HAP-1 (cell line): ENCODE measurements at regions not wholly inside any gene's neighbourhood (a gene's known extent, or its start where the extent isn't known, plus 50 kb on each side); places are given as distances from the start of the nearest gene placed in this dataset.
A peak's percentile ranks its signal among the peaks of the same experiment; 100 is the strongest.
"Not testable (repeated sequence)": the region's sequence is repeated elsewhere in the genome, so short reads cannot be mapped to it uniquely, and the experiment has no call there.

Experiments
- DNase-seq, 2 experiments: peaks; one replicate each; pipeline ENCODE4 v3.0.0-alpha.2; 2016 to 2020; ENCODE audit warnings: low spot score in 2 of 2
- H3K27me3 ChIP-seq: fragments of 250-450 bp; sonication (Bioruptor Pico); 2 replicates; pipeline ENCODE4 v1.5.1; 2020; ENCODE audit warnings: low read depth, mild to moderate bottlenecking, moderate library complexity
- H3K36me3 ChIP-seq: fragments of 250-450 bp; sonication (Bioruptor Pico); replicated peaks from 2 replicates; pipeline ENCODE4 v1.5.1; 2020; ENCODE audit warnings: mild to moderate bottlenecking
- H3K4me1 ChIP-seq: fragments of 250-450 bp; sonication (Bioruptor Pico); 2 replicates; pipeline ENCODE4 v1.5.1; 2020; ENCODE audit warnings: mild to moderate bottlenecking
- H3K4me3 ChIP-seq: fragments of 250-450 bp; sonication (Bioruptor Pico); 2 replicates; pipeline ENCODE4 v1.5.1; 2020; ENCODE audit warnings: mild to moderate bottlenecking, moderate library complexity
- H3K9me3 ChIP-seq: fragments of 250-450 bp; sonication (Bioruptor Pico); 2 replicates; pipeline ENCODE4 v1.5.1; 2020; ENCODE audit warnings: mild to moderate bottlenecking, moderate library complexity
- in situ Hi-C: fragments of 300-500 bp; cut with MboI; formaldehyde crosslinking; loops from 3 replicates; pipeline ENCODE4 v1.14.3; 2020; ENCODE audit warnings: low sequenced_read_pairs, inconsistent platforms, mixed read lengths

DNA sequence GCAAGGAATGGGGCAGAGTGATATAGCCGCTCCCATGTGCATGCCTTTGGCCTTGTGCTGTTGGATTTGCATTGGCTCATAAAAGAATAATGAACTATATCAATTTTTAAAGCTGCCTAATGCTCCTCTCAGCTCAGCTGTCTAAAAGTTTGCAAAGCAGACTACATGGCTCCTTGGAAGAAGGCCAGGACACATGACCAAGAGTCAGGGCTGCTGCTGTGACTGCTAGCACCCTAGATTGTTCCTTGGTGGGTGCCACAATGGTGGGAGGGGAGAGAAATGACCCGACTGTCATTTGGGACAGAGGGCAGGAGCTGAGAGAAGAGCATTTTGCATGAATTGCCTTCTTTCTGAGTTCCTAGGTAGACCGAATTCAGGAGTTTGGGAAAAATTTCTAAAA lies 307.9 kb downstream of the PDCD6IP start:
- no peak for DNase-seq
- Histone ChIP-seq H3K27me3 (peaks cover 8% of the 10 kb centered on the region; the same call in 1 of the 2 replicates), H3K4me1 (no peaks in the 10 kb centered on the region), H3K4me3 (no peak overlapping the region), H3K36me3 (no peaks in the 10 kb centered on the region), H3K9me3 (no peaks in the 10 kb centered on the region)
- in situ Hi-C loops = no loop called here

DNA sequence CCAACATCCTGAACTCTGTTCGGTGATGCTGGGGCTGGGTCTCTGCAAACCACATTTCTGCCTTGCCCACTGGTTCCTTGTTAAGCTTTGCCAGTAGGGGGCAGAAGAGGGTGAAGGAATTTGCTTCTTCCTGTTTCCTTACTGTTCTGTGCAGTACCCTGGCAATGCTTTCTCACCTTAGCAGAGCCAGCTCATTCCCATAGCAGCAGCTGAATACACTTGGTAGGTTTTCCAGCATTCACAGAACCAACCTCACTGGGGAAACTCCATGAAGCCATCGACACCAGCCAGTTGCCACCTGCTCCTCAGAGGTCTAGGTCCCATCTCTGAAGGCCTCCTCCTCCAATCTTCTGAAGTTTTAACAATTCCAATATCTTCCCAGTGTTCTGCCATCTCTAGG lies 308.4 kb downstream of the PDCD6IP start:
- H3K4me3 ChIP-seq = no peak overlapping the region
- peak; percentile 17 to 65 for DNase-seq
- no peaks in the 10 kb centered on the region for H3K4me1 ChIP-seq
- no peaks in the 10 kb centered on the region for H3K36me3 ChIP-seq
- no peaks in the 10 kb centered on the region for H3K9me3 ChIP-seq
- H3K27me3 ChIP-seq = peaks cover 5% of the 10 kb centered on the region; the same call in 1 of the 2 replicates
- in situ Hi-C loops = no loop called here

GRCh38 chr3:34107669-34108068 lies 309.2 kb downstream of the PDCD6IP start:
- no peak overlapping the region for H3K4me3 ChIP-seq
- no peaks in the 10 kb centered on the region for H3K4me1 ChIP-seq
- no peaks in the 10 kb centered on the region for H3K9me3 ChIP-seq
- in situ Hi-C loops = no loop called here
- no peak for DNase-seq
- H3K27me3 ChIP-seq = no peaks in the 10 kb centered on the region; the same call in 1 of the 2 replicates
- no peaks in the 10 kb centered on the region for H3K36me3 ChIP-seq

DNA sequence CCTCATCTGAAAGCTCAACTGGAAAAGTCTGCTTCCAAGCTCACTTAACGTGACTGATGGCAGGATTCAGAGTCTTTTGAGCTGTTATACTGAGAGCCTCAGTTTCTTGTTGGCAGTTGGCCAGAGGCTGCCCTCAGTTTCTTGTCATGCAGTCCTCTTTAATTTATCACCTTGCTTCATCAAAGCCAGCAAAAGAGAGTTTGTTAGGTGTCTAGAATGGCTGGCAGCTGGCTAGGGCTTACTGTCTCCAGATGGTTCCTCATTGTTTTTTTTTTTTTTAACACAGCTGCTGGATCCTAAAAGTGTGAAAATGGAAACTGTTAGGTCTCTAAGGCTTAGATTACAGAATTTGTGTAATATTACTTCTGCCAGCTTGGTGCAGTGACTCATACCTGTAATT lies 310.6 kb downstream of the PDCD6IP start:
- Histone ChIP-seq H3K9me3 (no peaks in the 10 kb centered on the region), H3K27me3 (no peaks in the 10 kb centered on the region), H3K4me3 (no peak overlapping the region), H3K4me1 (no peaks in the 10 kb centered on the region), H3K36me3 (no peaks in the 10 kb centered on the region)
- in situ Hi-C loops = no loop called here
- DNase-seq = no peak

GRCh38 chr3:34109846-34110245 lies 311.4 kb downstream of the PDCD6IP start:
- no peaks in the 10 kb centered on the region for H3K36me3 ChIP-seq
- in situ Hi-C loops = no loop called here
- no peak overlapping the region for H3K4me3 ChIP-seq
- no peaks in the 10 kb centered on the region for H3K9me3 ChIP-seq
- no peak for DNase-seq
- H3K27me3 ChIP-seq = no peaks in the 10 kb centered on the region
- no peaks in the 10 kb centered on the region for H3K4me1 ChIP-seq

DNA sequence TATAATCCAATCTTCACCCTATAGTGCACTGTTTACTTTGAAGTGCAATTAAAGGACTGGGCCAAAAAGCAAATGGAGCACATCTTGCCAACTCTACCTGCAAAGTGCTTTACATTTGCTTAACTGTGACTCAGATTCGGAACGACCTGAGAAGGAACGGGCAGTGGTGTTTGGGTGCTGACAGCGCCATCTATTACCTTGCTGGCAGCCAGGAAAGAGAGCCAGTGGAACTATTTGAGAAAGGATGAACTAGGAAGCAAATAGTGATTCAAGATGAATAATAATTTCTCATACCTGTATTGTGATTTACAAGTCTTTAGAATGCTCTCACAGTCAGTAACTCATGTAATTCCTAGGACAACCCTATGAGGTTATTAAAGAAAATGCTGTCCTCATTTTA lies 312.9 kb downstream of the PDCD6IP start:
- Histone ChIP-seq H3K4me1 (no peaks in the 10 kb centered on the region), H3K4me3 (no peak overlapping the region), H3K36me3 (no peaks in the 10 kb centered on the region), H3K9me3 (no peaks in the 10 kb centered on the region), H3K27me3 (no peaks in the 10 kb centered on the region)
- DNase-seq = no peak
- in situ Hi-C loops = no loop called here

DNA sequence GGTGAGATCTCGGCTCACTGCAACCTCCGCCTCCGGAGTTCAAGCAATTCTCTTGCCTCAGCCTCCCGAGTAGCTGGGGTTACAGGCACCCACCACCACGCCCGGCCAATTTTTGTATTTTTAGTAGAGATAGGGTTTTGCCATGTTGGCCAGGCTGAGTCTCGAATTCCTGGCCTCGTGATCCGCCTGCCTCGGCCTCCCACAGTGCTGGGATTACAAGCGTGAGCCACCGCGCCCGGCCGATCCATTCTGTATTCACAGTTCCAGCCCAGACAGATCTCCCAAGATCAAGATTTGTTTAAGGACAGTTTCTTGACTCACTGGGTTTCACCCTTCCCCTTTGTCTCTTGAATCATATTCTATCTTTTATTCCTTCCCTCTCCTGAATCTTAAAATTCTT lies 313.8 kb downstream of the PDCD6IP start:
- H3K27me3 ChIP-seq, DNase-seq, H3K9me3 ChIP-seq, H3K36me3 ChIP-seq, in situ Hi-C loops, H3K4me1 ChIP-seq, H3K4me3 ChIP-seq: not testable (repeated sequence)

DNA sequence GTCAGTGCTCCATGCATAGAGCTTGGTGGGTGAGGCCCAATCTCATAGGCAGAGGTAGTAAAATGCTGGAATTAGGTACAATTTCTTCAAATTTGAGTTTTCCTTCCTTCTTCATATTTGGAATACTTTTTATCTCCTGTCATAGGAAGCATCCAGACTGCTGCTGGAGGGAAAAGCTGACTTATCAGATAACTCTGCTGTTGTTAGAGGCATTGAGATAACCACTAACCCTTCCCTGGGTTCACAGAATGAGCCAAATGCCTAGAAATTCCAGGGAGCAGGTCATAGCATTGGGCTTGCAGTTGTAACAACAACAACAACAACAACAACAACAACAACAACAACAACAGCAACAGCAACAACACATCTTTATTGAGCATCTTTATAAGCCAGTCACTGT lies 332.7 kb downstream of the PDCD6IP start:
- Histone ChIP-seq H3K36me3 (no peaks in the 10 kb centered on the region), H3K9me3 (no peaks in the 10 kb centered on the region), H3K27me3 (no peaks in the 10 kb centered on the region), H3K4me1 (no peaks in the 10 kb centered on the region), H3K4me3 (no peak overlapping the region)
- in situ Hi-C loops = no loop called here
- no peak for DNase-seq

- no peaks in the 10 kb centered on the region for H3K27me3 ChIP-seq
- no peak for DNase-seq
- in situ Hi-C loops = no loop called here
- no peak overlapping the region for H3K4me3 ChIP-seq
- no peaks in the 10 kb centered on the region for H3K36me3 ChIP-seq
- no peaks in the 10 kb centered on the region for H3K9me3 ChIP-seq
- no peaks in the 10 kb centered on the region for H3K4me1 ChIP-seq
Observed at GRCh38 chr3:34132069-34132692, 333.8 kb downstream of the PDCD6IP start.

DNA sequence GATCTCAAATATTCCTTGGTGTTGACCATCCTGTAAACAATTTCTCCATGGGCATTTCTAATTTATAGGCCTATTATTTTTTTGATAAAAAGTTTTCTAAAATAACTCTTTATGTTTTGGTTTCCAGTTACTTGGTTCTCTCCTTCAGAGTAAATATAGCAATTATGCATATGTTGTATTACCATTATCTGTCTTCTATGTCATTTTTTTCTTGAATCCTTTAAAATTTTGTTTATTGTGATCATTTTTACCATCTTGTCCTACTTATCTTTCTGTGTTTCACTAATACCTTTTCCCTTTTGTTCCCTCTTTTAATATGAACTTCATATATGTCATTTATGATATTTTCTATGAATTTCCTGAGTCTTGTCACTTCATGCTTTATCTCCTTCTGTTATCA lies 341.1 kb downstream of the PDCD6IP start:
- H3K4me1 ChIP-seq = no peaks in the 10 kb centered on the region
- H3K4me3 ChIP-seq = no peak overlapping the region
- in situ Hi-C loops = no loop called here
- no peak for DNase-seq
- H3K36me3 ChIP-seq = no peaks in the 10 kb centered on the region
- no peaks in the 10 kb centered on the region for H3K27me3 ChIP-seq
- no peaks in the 10 kb centered on the region for H3K9me3 ChIP-seq

DNA sequence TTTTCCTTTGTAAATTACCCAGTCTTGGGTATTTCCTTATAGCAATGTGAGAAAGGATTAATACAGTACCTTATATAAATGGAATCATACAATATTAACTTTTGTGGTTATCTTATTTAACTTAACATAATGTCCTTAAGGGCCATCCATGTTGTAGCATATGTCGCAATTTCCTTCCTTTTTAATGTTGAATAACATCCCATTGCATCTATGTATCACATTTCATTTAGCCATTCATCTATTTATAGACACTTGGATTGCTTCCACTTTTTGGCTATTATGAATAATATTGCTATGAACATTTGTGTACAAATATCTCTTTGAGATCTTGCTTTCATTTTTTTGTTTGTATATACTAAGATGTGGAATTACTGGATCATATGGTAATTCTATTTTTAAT lies 342.2 kb downstream of the PDCD6IP start:
- no peaks in the 10 kb centered on the region for H3K4me1 ChIP-seq
- in situ Hi-C loops = no loop called here
- no peaks in the 10 kb centered on the region for H3K36me3 ChIP-seq
- no peaks in the 10 kb centered on the region for H3K27me3 ChIP-seq
- H3K9me3 ChIP-seq = no peaks in the 10 kb centered on the region
- no peak for DNase-seq
- H3K4me3 ChIP-seq = no peak overlapping the region

GRCh38 chr3:34141841-34142337 lies 343.5 kb downstream of the PDCD6IP start:
- Histone ChIP-seq H3K4me1 (no peaks in the 10 kb centered on the region), H3K27me3 (no peaks in the 10 kb centered on the region), H3K36me3 (no peaks in the 10 kb centered on the region), H3K4me3 (no peak overlapping the region), H3K9me3 (no peaks in the 10 kb centered on the region)
- in situ Hi-C loops = no loop called here
- DNase-seq = no peak

DNA sequence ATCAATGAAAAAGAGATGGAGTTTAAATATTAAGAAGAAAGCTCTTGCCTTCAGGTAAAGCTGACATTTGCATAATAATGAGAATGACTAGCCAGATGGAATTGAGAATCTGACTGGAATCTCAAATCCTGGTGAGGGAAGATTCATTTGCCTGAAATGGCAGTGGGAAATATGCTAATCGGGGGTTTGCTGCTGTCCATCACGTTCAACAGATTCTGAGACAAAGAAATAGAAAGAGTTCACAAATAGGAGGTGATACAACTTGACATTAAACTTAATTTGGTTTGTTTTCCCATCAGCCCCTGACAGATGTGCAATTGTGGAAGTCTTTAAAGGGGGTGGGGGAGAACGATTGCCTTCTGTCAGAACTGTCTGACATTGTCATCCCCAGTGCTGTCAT lies 347.4 kb downstream of the PDCD6IP start:
- no peaks in the 10 kb centered on the region for H3K4me1 ChIP-seq
- in situ Hi-C loops = no loop called here
- DNase-seq = no peak
- H3K4me3 ChIP-seq = no peak overlapping the region
- H3K9me3 ChIP-seq = no peaks in the 10 kb centered on the region
- H3K36me3 ChIP-seq = no peaks in the 10 kb centered on the region
- H3K27me3 ChIP-seq = no peaks in the 10 kb centered on the region

DNA sequence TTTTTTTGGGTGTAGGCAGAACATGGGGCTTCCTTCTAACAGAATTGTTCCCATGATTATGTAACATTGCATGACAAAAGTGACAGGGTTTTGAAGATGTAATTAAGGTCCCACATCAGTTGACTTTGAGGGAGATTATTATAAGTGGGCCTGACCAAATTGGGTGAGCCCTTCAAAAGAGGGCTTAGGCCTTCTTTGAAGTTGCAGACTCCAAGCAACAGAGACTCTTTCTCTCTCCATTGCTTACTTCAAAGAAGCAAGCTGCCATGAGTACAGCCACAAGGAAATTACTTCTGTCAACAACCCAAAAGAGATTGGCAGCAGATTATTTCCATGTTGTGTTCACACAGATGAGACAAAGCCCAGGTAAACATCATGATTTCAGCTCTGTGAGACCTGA lies 348.2 kb downstream of the PDCD6IP start:
- Histone ChIP-seq H3K36me3 (no peaks in the 10 kb centered on the region), H3K4me1 (no peaks in the 10 kb centered on the region), H3K9me3 (no peaks in the 10 kb centered on the region), H3K4me3 (no peak overlapping the region), H3K27me3 (no peaks in the 10 kb centered on the region)
- no peak for DNase-seq
- in situ Hi-C loops = no loop called here

- no peak for DNase-seq
- no peaks in the 10 kb centered on the region for H3K27me3 ChIP-seq
- H3K4me1 ChIP-seq = no peaks in the 10 kb centered on the region
- H3K4me3 ChIP-seq = no peak overlapping the region
- no peaks in the 10 kb centered on the region for H3K36me3 ChIP-seq
- no peaks in the 10 kb centered on the region for H3K9me3 ChIP-seq
- in situ Hi-C loops = no loop called here
Observed at GRCh38 chr3:34150992-34151391, 352.6 kb downstream of the PDCD6IP start.
